PC-9 (cell line): ENCODE measurements at regions not wholly inside any gene's neighbourhood (a gene's known extent, or its start where the extent isn't known, plus 50 kb on each side); places are given as distances from the start of the nearest gene placed in this dataset.

Source experiments
- BruUV-seq: library from RNA; stranded (reverse); fragments of 400-500 nt; replicated peaks from 2 replicates; lab custom pipeline; 2021; lab: Mats Ljungman, UMichigan
- CTCF ChIA-PET: fragments of 300-600 bp; sonication (Branson Sonifier 250); formaldehyde crosslinking; loops from one replicate; lab custom pipeline; 2022; ENCODE audit warnings: antibody characterized with exemption; lab: Charles Lee
- POLR2A ChIA-PET: fragments of 300-600 bp; sonication (Branson Sonifier 250); formaldehyde crosslinking; loops from one replicate; lab custom pipeline; 2022; ENCODE audit warnings: antibody characterized with exemption; ENCODE audit not compliant: unreplicated experiment; lab: Charles Lee
- DNase-seq, 2 experiments: peaks; one replicate each; pipeline versions ENCODE4 v3.0.0 to v3.0.0-alpha.2; 2015 to 2022; ENCODE audit warnings: mixed read lengths in 1 of 2
- H2AFZ ChIP-seq: fragments of 200-600 bp; sonication (generic); 2 replicates; pipeline ENCODE4 v1.8.1; 2017; ENCODE audit warnings: antibody characterized with exemption
- H3F3A ChIP-seq: fragments of 200-600 bp; sonication (generic); 2 replicates; pipeline ENCODE4 v1.8.1; 2017; ENCODE audit warnings: antibody characterized with exemption, mild to moderate bottlenecking, low read depth; ENCODE audit not compliant: insufficient read depth
- H3K27ac ChIP-seq: fragments of 200-600 bp; sonication (generic); 2 replicates; pipeline ENCODE4 v1.6.1; 2016; ENCODE audit warnings: mixed run types
- H3K27me3 ChIP-seq: fragments of 200-600 bp; sonication (generic); 2 replicates; pipeline ENCODE4 v1.6.1; 2016; ENCODE audit warnings: low read depth, mixed run types; ENCODE audit not compliant: insufficient read depth
- H3K36me3 ChIP-seq: fragments of 200-600 bp; sonication (generic); 2 replicates; pipeline ENCODE4 v1.6.1; 2016; ENCODE audit warnings: low read depth, mixed run types
- H3K4me1 ChIP-seq: fragments of 200-600 bp; sonication (generic); replicated peaks from 2 replicates; pipeline ENCODE4 v1.6.1; 2016; ENCODE audit warnings: mixed run types; ENCODE audit not compliant: insufficient read depth
- H3K4me2 ChIP-seq: fragments of 200-600 bp; sonication (generic); 2 replicates; pipeline ENCODE4 v1.6.1; 2017; ENCODE audit warnings: mixed run types
- H3K4me3 ChIP-seq: fragments of 200-600 bp; sonication (generic); 2 replicates; pipeline ENCODE4 v1.6.1; 2016; ENCODE audit warnings: mixed run types
- H3K79me2 ChIP-seq: fragments of 200-600 bp; sonication (generic); 2 replicates; pipeline ENCODE4 v1.6.1; 2017; ENCODE audit warnings: low read depth, mixed run types
- H3K9me2 ChIP-seq: fragments of 200-600 bp; sonication (generic); 2 replicates; pipeline ENCODE4 v1.8.1; 2017; ENCODE audit warnings: mild to moderate bottlenecking; ENCODE audit not compliant: insufficient read depth
- H3K9me3 ChIP-seq: fragments of 200-600 bp; sonication (generic); 2 replicates; pipeline ENCODE4 v1.8.1; 2016; ENCODE audit warnings: low read depth; ENCODE audit not compliant: insufficient read depth
- H4K20me1 ChIP-seq: fragments of 200-600 bp; sonication (generic); 2 replicates; pipeline ENCODE4 v1.8.1; 2017; ENCODE audit not compliant: insufficient read depth
- EZH2 ChIP-seq: fragments of 200-600 bp; sonication (generic); IDR thresholded peaks from 2 replicates; pipeline ENCODE4 v1.8.0; 2017; ENCODE audit warnings: antibody characterized with exemption, low read depth
- intact Hi-C: fragments of 100-400 bp; cut with micrococcal nuclease; formaldehyde crosslinking; loops from one replicate; pipeline ENCODE4 v1.10.0; 2022; ENCODE audit not compliant: unreplicated experiment
- TF ChIP-seq, protein P1 (sequence below): fragments of 200-600 bp; sonication (generic); conservative IDR thresholded peaks from 2 replicates; pipeline ENCODE4 v1.6.1; 2017; ENCODE audit warnings: mixed run types, antibody characterized with exemption, mild to moderate bottlenecking, moderate library complexity

DNA sequence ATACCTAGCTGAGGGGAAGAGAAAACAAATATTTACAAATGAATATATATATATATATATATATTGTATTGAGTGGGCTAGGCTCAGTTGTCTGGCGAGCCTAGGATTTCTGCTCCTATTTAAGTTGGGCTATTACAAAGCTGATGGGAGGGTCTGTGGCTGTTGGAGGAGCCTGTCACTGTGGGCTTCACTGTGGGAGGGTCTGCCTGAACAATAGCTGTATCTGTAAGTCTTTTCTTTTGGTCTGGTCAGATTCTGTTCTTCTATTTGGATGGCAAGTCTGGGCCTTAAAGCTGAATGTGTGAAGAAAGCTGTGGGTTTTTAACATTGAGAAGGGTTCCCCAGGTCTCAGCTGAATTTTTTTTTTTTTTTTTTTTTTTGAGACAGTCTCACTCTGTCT, 220.6 kb upstream of the LYZL1 start:
- no peaks in the 10 kb centered on the region for H3K9me2 ChIP-seq
- H3F3A ChIP-seq = peaks cover 13% of the 10 kb centered on the region
- ChIA-PET CTCF (no interaction called here), POLR2A (no interaction called here)
- H3K4me1 ChIP-seq = peaks cover 26% of the 10 kb centered on the region
- TF ChIP-seq EZH2 = no peak
- TF ChIP-seq, protein P1, sequence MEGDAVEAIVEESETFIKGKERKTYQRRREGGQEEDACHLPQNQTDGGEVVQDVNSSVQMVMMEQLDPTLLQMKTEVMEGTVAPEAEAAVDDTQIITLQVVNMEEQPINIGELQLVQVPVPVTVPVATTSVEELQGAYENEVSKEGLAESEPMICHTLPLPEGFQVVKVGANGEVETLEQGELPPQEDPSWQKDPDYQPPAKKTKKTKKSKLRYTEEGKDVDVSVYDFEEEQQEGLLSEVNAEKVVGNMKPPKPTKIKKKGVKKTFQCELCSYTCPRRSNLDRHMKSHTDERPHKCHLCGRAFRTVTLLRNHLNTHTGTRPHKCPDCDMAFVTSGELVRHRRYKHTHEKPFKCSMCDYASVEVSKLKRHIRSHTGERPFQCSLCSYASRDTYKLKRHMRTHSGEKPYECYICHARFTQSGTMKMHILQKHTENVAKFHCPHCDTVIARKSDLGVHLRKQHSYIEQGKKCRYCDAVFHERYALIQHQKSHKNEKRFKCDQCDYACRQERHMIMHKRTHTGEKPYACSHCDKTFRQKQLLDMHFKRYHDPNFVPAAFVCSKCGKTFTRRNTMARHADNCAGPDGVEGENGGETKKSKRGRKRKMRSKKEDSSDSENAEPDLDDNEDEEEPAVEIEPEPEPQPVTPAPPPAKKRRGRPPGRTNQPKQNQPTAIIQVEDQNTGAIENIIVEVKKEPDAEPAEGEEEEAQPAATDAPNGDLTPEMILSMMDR = no peak
- H2AFZ ChIP-seq = no peak overlapping the region
- H3K4me2 ChIP-seq = no peak overlapping the region
- BruUV-seq = no TSS peak
- no peak overlapping the region for H3K27ac ChIP-seq
- DNase-seq = no peak
- H3K4me3 ChIP-seq = no peak overlapping the region
- H3K36me3 ChIP-seq = no peaks in the 10 kb centered on the region
- no peaks in the 10 kb centered on the region for H3K27me3 ChIP-seq
- H4K20me1 ChIP-seq = no peaks in the 10 kb centered on the region
- no peaks in the 10 kb centered on the region for H3K9me3 ChIP-seq
- intact Hi-C loops = no loop called here
- no peaks in the 10 kb centered on the region for H3K79me2 ChIP-seq

DNA sequence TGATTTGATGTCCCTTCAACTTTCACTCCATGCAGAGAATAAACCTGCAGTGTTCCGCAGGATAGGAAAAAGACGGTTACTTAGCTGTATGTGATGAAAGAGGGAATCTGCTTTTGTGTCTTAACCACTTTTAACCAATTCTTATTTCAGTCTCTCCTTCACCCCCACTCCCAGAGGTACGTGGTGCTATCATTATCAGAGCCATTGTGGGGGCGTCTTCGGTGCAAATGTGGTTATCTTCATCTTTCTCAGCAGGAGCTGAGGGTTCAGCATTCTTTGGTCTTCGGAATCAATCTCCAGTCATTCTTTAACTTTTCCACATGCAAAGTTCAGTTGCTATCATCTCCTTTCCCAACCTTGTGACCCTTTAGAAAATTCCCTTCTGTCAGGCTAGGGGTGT, 219.9 kb upstream of the LYZL1 start:
- no peak for DNase-seq
- H3F3A ChIP-seq = peaks cover 7% of the 10 kb centered on the region
- H4K20me1 ChIP-seq = no peaks in the 10 kb centered on the region
- H3K27ac ChIP-seq = no peak overlapping the region
- H3K9me2 ChIP-seq = no peaks in the 10 kb centered on the region
- ChIA-PET POLR2A (no interaction called here), CTCF (no interaction called here)
- peaks cover 20% of the 10 kb centered on the region for H3K4me1 ChIP-seq
- TF ChIP-seq EZH2 = no peak
- TF ChIP-seq, protein P1 = no peak
- H3K36me3 ChIP-seq = no peaks in the 10 kb centered on the region
- BruUV-seq = no TSS peak
- no peaks in the 10 kb centered on the region for H3K27me3 ChIP-seq
- intact Hi-C loops = no loop called here
- no peak overlapping the region for H3K4me3 ChIP-seq
- no peaks in the 10 kb centered on the region for H3K9me3 ChIP-seq
- H3K4me2 ChIP-seq = no peak overlapping the region
- no peaks in the 10 kb centered on the region for H3K79me2 ChIP-seq
- H2AFZ ChIP-seq = no peak overlapping the region

DNA sequence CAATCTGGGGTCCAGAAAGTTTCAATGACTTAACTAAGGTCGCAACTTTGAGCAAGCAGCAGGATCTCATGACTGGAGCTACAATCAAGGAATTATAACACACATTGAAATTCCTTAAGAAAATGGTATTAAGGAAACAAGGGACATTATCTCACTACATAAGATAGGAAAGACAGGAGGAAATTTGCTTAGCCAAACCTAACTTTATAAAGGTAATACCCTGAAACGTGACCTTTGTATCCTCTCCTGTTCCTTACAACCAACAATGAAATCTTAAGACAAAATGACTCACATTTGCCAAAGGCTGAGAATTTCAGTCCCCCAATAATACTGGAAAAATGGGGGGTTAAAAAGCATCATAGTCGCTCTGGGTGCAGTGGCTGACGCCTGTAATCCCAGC, 218.9 kb upstream of the LYZL1 start:
- TF ChIP-seq EZH2 = no peak
- TF ChIP-seq, protein P1 = no peak
- H3K9me2 ChIP-seq = no peaks in the 10 kb centered on the region
- no peak overlapping the region for H3K4me3 ChIP-seq
- H3F3A ChIP-seq = no peaks in the 10 kb centered on the region
- CTCF ChIA-PET = no interaction called here
- H3K9me3 ChIP-seq = no peaks in the 10 kb centered on the region
- H3K79me2 ChIP-seq = no peaks in the 10 kb centered on the region
- no peak overlapping the region for H2AFZ ChIP-seq
- H3K4me2 ChIP-seq = no peak overlapping the region
- BruUV-seq = no TSS peak
- no peaks in the 10 kb centered on the region for H3K27me3 ChIP-seq
- no peaks in the 10 kb centered on the region for H4K20me1 ChIP-seq
- POLR2A ChIA-PET = no interaction called here
- H3K4me1 ChIP-seq = peaks cover 13% of the 10 kb centered on the region
- intact Hi-C loops = no loop called here
- H3K36me3 ChIP-seq = no peaks in the 10 kb centered on the region
- no peak overlapping the region for H3K27ac ChIP-seq
- DNase-seq = no peak
